ENCODE measurements at regions not wholly inside any gene's neighbourhood (a gene's known extent, or its start where the extent isn't known, plus 50 kb on each side); places are given as distances from the start of the nearest gene placed in this dataset.
"Not testable (repeated sequence)": the region's sequence is repeated elsewhere in the genome, so short reads cannot be mapped to it uniquely, and the experiment has no call there.

GRCh38 chr13:69264362-69265334 is 843.0 kb upstream of the ATXN8OS start:
- TF ChIP-seq CTCF (IDR thresholded peaks at IDR 0.05) (no peak), POLR2A (IDR thresholded peaks at IDR 0.05) (no peak)
- WGBS, 2 donors, result 59 to 72% methylated on average over 5 of the region's 5 CpGs
- intact Hi-C loops (cut with DNase I; ENCODE audit: low total_unique reads), result no loop called here
- no peak overlapping the region for H3K4me3 ChIP-seq (ENCODE audit: low read depth, poor library complexity, severe bottlenecking)
- no peak for DNase-seq (ENCODE audit: low spot score in 2 of 2)

- no peak for DNase-seq (ENCODE audit: low spot score in 2 of 2)
- 88% methylated on average over 1 of the region's 1 CpG for WGBS, 2 donors
- no peak for TF ChIP-seq CTCF (IDR thresholded peaks at IDR 0.05)
- H3K4me3 ChIP-seq (ENCODE audit: low read depth, poor library complexity, severe bottlenecking), result no peak overlapping the region
- intact Hi-C loops (cut with DNase I; ENCODE audit: low total_unique reads), result no loop called here
Observed at GRCh38 chr13:69243366-69243765, 864.3 kb upstream of the ATXN8OS start.

GRCh38 chr13:69234171-69234570 is 873.5 kb upstream of the ATXN8OS start:
- DNase-seq (ENCODE audit: low spot score in 2 of 2), result no peak
- intact Hi-C loops (cut with DNase I; ENCODE audit: low total_unique reads), result no loop called here
- H3K4me3 ChIP-seq (ENCODE audit: low read depth, poor library complexity, severe bottlenecking), result no peak overlapping the region
- no peak for TF ChIP-seq CTCF (IDR thresholded peaks at IDR 0.05)

- TF ChIP-seq POLR2A (IDR thresholded peaks at IDR 0.05) (no peak), CTCF (IDR thresholded peaks at IDR 0.05) (no peak)
- intact Hi-C loops (cut with DNase I; ENCODE audit: low total_unique reads), result no loop called here
- H3K4me3 ChIP-seq (ENCODE audit: low read depth, poor library complexity, severe bottlenecking), result no peak overlapping the region
- no peak for DNase-seq (ENCODE audit: low spot score in 2 of 2)
- 87 to 94% methylated on average over 2 of the region's 2 CpGs for WGBS, 2 donors
Observed at GRCh38 chr13:69226427-69226826, 881.2 kb upstream of the ATXN8OS start.

GRCh38 chr13:69221633-69222498 is 885.8 kb upstream of the ATXN8OS start:
- DNase-seq (ENCODE audit: low spot score in 2 of 2), result not testable (repeated sequence)
- 91 to 94% methylated on average over 22 of the region's 22 CpGs for WGBS, 2 donors

GRCh38 chr13:69213396-69213795 is 894.2 kb upstream of the ATXN8OS start:
- TF ChIP-seq CTCF (IDR thresholded peaks at IDR 0.05) (no peak), POLR2A (IDR thresholded peaks at IDR 0.05) (no peak)
- no peak for DNase-seq (ENCODE audit: low spot score in 2 of 2)
- 37% methylated on average over 4 of the region's 4 CpGs for WGBS, 2 donors
- H3K4me3 ChIP-seq (ENCODE audit: low read depth, poor library complexity, severe bottlenecking), result no peak overlapping the region
- intact Hi-C loops (cut with DNase I; ENCODE audit: low total_unique reads), result no loop called here

More at GRCh38 chr13:69221633-69222498, 885.8 kb upstream of the ATXN8OS start:
- intact Hi-C loops (cut with DNase I; ENCODE audit: low total_unique reads); H3K4me3 ChIP-seq (ENCODE audit: low read depth, poor library complexity, severe bottlenecking): not testable (repeated sequence)

Data from lower leg skin (tissue), 4 donors.